Stimulated activated CD4-positive, alpha-beta T cell treated with anti-CD3 and anti-CD28 coated beads, TNF-alpha, amount 100 ng/mL, for 24 hours (primary cell): ENCODE measurements at regions not wholly inside any gene's neighbourhood (a gene's known extent, or its start where the extent isn't known, plus 50 kb on each side); places are given as distances from the start of the nearest gene placed in this dataset.
A peak's percentile ranks its signal among the peaks of the same experiment; 100 is the strongest.

Experiments
- DNase-seq, 3 experiments: peaks; one replicate each; pipeline ENCODE4 v3.0.0-alpha.2; 2020; ENCODE audit warnings: low read depth in 3 of 3

DNA sequence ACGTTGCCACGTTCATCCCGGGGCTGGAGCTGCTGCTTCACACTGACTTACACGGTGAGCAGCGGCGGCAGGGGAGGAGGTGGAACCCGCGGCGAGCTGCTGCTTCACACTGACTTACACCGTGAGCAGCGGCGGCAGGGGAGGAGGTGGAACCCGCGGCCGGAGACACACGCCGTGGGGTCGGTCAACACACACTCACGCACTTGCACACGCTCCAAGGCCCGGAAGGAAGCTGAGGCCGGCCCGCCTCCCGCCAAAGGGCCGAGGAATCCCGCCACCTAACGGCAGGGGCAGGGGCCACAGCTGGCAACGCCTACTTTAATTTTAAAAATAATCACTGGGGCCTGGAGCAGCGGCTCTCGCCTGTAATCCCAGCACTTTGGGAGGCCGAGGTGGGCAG is 94.4 kb upstream of the FOXC1 start:
- DNase-seq, result no peak

GRCh38 chr6:1515781-1516180 is 93.9 kb upstream of the FOXC1 start:
- no peak for DNase-seq

DNA sequence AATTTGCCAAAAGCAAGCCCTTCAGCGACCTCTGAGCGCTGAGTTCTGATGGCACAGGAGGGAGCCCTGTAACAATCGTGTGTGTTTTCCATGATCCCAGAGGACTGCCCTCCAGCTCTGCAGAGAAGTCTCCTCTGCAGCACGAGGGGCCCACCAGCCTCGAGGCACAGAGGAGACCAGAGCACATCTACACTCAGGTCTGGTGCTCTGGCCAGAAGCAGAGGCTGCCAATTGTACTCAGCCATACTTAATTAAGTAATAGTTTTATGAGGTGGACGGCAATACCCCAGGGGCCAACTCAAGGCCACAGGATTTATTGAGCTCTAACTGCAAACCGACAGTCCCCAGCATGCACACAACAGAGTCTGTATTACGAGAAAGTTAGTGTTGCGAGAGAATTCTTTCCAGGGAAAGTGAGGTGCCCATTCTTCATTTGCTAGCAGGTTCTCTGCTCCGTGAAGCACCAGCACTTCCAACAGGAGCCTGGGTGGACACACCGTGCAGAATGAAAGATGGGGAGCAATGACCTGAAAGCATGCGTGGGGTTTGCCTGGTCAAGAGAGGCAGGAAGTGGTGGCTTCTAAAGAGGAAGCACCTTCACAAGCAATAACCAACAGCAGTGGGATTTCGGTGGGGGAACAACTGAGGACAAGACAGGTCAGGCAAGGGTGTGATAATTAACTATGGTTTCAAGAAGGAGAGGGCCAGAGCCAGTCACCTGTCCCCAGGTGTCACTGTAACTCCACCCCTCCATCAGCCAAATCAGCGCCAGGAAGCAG is 92.8 kb upstream of the FOXC1 start:
- DNase-seq, result no peak

DNA sequence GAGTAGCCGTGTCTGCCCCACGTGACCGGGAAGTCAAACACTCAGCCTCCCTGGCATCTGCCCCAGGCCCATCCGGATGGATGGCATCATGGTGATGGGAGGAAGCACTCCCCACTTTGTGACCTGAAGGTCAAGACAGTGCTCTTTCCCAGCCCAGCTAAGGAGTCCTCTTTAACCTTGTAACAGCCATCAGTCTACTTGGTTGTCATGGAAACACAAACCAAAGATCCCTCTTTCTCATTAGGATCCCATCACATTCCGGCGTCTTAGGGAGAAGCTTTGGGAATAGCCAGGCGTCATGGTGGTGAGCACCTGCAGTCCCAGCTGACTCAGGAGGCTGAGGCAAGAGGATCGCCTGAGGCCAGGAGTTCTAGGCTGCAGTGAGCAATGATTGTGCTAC is 90.9 kb upstream of the FOXC1 start:
- no peak for DNase-seq

DNA sequence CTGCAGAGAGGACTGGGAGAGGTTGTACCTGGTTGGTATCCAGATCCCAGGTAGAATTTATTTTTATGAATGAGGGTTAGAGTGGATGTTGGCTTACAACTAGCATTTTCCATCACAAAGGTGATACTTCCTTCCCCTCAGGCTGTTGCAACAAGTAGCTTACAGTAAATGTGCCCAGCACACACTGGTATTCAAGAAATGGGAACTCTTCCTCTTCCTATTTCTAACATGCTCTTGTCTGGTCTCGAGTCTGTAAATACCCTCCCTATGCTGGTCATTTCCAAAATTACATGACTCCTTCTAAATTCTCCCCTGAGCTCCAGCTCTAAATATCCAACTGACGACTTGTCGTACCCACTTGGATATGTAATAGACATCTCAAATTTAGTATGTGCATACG is 90.1 kb upstream of the FOXC1 start:
- no peak for DNase-seq

DNA sequence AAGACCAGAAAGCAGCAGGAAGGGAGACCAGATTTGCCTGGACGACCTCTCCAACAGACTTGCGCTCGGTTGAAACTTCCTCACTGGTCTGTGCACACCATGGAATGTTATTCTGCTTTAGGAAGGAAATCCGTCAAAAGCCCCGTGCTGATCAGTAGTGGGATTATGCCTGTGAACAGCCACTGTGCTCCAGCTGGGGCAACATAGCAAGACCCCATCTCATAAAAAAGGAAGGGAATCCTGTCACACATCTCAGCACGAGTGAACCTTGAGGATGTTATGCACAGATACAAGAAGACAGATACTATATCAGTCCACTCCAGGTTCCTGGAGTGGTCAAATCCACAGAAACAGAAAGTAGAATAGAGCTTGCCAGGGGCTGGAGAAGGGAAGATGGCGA is 86.9 kb upstream of the FOXC1 start:
- no peak for DNase-seq

DNA sequence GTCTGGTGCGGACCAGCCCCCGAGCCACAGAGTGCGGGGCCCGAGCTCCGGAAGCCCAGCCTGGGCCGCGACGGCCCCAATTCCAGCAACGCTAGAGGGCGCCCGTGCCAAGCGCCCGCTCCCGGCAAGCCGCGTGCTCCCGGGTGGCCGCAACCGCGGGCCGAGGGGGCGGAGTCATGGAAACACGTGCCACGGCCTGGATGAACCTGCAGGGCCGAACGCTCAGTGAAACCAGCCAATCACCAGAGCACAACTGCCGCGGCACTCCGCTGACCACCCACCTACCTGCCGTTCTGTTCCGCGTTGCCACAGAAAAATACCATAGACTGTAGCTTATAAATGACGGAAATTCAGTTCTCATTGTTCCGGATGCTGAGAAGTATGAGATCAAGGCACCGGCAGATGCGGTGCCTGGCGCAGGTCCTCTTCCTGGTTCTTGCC is 85.7 kb upstream of the FOXC1 start:
- peak; percentile 49 to 82 (median 61) for DNase-seq

GRCh38 chr6:1525364-1526038 is 84.2 kb upstream of the FOXC1 start:
- DNase-seq, result no peak

GRCh38 chr6:1526398-1527072 is 83.2 kb upstream of the FOXC1 start:
- DNase-seq, result no peak

DNA sequence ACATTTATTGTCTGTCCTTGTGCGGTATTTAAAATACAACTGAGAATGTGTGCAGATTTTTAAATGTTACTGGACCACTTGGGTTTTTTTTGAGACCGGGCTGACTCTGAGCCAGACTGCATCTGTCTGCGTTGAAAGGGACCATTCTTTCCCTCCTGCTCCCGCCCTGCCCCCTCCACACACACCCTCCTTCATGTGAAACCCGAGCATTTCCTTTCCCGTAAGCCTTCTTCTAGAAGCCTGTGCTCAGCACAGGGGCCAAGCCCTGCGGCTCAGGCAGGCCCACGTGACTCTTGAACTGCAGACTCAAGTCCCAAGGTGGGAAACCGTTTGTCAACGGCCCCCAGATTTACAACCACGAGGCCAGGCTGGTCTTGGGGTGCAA is 82.7 kb upstream of the FOXC1 start:
- DNase-seq, result peak in 1 of 3 experiments; percentile 30

- peak in 1 of 3 experiments; percentile 24 for DNase-seq
Observed at GRCh38 chr6:1535295-1535694, 74.4 kb upstream of the FOXC1 start.

GRCh38 chr6:1536526-1537429 is 72.9 kb upstream of the FOXC1 start:
- no peak for DNase-seq

- no peak for DNase-seq
Observed at GRCh38 chr6:1538369-1538768, 71.3 kb upstream of the FOXC1 start.

DNA sequence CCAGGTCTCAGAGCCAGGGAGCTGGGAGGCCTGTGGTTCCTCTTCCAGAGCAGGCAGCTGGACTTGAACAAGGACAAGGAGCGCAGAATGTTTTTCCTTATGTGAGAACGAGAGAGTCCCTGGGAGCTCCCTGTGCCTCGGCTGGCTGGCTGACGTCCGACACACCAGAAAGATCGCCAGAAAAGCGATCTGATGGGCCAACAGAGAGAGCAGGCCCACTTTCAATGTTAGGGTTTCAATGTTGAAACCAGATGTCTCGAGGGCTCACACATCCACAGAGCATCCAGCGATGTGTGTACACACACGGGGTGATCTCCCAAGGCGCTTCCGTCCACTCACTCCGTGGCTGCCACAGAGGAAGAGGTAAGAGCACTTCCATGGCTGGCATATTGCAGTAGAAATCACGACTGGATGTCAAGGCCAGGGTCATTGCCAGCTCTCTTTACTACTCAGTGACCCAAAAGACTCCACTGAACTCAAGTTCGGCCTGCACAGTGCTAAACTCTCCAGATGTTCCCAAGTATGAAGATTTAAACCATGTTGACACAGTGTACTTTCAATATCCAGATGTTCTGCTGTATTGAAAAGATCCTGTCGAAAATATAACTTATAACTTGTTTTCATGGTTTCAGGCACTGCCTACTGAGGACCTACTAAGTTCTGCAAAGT is 70.8 kb upstream of the FOXC1 start:
- DNase-seq, result no peak

- no peak for DNase-seq
Observed at GRCh38 chr6:1540864-1541521, 68.7 kb upstream of the FOXC1 start.

DNA sequence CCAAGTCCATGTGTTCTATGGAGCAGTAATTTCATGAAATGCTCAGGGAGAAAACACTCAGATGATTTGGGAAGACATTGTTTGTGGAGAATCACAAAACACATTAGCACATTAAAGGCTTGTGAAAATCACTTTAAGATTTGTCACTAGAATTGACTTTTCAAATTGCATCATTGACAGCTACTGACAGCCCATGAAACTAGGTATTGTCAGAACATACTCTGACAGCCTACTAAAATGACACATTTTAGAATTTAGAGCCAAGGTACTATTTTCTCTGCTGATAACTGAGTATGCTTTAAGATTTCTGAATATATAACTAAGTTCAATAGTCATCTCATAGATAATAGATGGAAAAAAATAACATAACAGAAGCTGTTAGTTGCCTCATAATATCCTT is 67.4 kb upstream of the FOXC1 start:
- DNase-seq, result no peak

DNA sequence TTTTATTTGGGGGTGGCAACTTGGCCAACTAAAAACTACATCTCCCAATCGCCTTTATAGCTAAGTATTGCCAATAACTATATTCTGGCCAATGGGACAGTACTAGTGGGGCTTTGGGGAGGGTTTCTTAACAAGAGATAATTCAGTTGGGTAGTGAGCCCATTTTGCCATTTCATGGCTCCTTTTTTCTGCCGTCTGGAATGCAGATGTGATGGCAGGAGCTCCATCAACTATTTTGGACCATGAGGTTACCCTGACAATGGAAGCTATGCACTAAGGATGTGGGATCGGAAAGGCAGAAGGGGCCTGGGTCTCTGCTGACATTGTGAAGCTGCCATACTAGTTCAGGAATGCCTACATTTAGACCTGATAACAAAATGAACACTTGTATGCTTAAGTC is 67.0 kb upstream of the FOXC1 start:
- no peak for DNase-seq

DNA sequence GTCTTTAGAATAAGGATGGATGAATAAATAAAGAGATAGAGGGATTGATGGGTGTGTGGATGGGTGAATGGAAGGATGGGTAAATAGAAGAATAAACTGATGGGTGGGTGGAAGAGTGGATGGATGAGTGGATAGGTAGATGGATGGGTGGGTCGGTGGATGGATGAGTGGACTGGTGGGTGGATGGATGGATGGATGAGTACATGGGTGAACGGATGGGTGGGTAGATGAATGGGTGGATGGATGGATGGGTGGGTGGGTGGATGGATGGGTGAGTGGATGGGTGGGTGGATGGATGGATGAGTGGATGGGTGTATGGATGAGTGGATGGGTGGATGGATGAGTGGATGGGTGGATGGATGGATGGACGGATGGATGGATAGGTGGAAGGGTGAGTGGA is 65.7 kb upstream of the FOXC1 start:
- DNase-seq, result no peak

DNA sequence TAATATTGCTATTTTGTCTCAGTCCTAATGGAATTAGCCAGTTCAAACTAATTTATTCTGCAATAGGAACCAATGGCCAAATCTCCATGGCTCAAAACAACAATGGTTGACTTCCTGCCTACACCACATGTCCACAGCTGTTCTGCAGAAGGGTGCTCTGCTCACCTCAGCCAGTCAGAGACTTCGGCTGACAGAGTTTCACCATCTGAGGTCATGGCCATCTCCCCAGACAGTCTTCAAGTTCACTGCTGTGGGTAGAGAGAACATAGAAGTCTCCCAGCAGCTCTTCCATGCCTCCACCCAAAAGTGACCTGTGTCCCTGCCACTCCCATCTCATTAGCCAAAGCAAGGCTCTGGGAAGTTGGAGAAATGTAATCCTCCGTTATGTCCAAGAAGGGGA is 65.1 kb upstream of the FOXC1 start:
- DNase-seq, result no peak

GRCh38 chr6:1545654-1546053 is 64.1 kb upstream of the FOXC1 start:
- DNase-seq, result no peak

DNA sequence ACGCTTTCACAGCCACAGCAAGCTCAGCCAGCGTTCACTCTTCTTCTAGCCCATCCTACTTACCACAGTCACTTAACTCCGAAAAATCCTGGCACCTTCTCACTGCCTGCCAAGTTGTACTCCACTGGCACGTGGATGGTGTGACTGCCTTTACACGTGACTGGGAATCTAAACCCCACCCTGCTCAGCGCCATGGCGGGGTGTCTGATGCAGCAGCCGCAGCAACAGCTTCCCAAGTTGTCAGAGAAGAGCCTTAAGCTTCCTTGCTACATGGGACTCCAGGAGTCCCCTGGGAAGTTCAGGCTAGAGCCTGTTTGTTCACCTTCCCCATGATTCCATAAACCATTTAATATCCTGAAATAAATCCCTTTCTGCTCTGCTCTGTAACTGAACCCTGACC is 61.9 kb upstream of the FOXC1 start:
- DNase-seq, result no peak
